ENCODE measurements at regions not wholly inside any gene's neighbourhood (a gene's known extent, or its start where the extent isn't known, plus 50 kb on each side); places are given as distances from the start of the nearest gene placed in this dataset.

- Histone ChIP-seq H2AFZ (ENCODE audit: low read length) (no peak overlapping the region), H3K9me3 (ENCODE audit: low read depth, low read length) (no peaks in the 10 kb centered on the region)
These were observed 126.3 kb upstream of the ATP1B1 start for GRCh38 chr1:168980180-168980579.

DNA sequence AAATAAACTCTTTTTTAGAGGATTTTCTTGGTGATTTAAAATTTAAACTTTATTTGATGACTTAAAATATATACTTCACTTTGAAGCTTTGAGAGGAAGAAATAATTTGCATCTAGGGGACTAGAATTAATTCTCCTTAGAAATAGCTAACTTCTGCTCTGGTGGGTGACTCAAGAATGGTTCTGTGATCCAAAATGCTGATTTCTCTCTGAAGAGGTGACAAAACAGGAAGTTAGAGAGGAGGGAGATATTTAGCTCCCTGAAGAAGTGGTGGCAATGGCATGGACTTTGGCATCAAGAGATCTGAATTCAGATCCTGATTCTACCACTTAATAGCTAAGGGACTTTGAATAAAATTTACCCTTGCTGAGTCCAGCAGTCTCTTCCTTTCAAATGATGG is 125.8 kb upstream of the ATP1B1 start:
- H3K27me3 ChIP-seq (ENCODE audit: insufficient read depth, low read length): no peaks in the 10 kb centered on the region
- no peaks in the 10 kb centered on the region for H4K20me1 ChIP-seq (ENCODE audit: insufficient read depth, low read length)
- no peaks in the 10 kb centered on the region for H3K36me3 ChIP-seq (ENCODE audit: insufficient read depth, low read length)
- no peak overlapping the region for H2AFZ ChIP-seq (ENCODE audit: low read length)
- no peaks in the 10 kb centered on the region for H3K4me1 ChIP-seq (ENCODE audit: insufficient read depth, low read length)
- no peak overlapping the region for H3K27ac ChIP-seq (ENCODE audit: low read depth, low read length)
- no peaks in the 10 kb centered on the region for H3K9me3 ChIP-seq (ENCODE audit: low read depth, low read length)
- no peak for DNase-seq (ENCODE audit: insufficient read length, low spot score, missing footprints)
- no peak for TF ChIP-seq CTCF (IDR thresholded peaks at IDR 0.05; ENCODE audit: extremely low read depth, low read depth, low read length)
- H3K4me2 ChIP-seq (ENCODE audit: insufficient read depth, low read length): no peak overlapping the region
- H3K79me2 ChIP-seq (ENCODE audit: insufficient read depth, low read length): no peaks in the 10 kb centered on the region
- no peak overlapping the region for H3K4me3 ChIP-seq (ENCODE audit: insufficient read depth, low read length)

More at GRCh38 chr1:168980180-168980579, 126.3 kb upstream of the ATP1B1 start:
- Histone ChIP-seq H3K4me2 (ENCODE audit: insufficient read depth, low read length) (no peak overlapping the region), H3K27me3 (ENCODE audit: insufficient read depth, low read length) (no peaks in the 10 kb centered on the region), H4K20me1 (ENCODE audit: insufficient read depth, low read length) (no peaks in the 10 kb centered on the region), H3K79me2 (ENCODE audit: insufficient read depth, low read length) (no peaks in the 10 kb centered on the region), H3K27ac (ENCODE audit: low read depth, low read length) (no peak overlapping the region), H3K4me3 (ENCODE audit: insufficient read depth, low read length) (no peak overlapping the region), H3K36me3 (ENCODE audit: insufficient read depth, low read length) (no peaks in the 10 kb centered on the region), H3K4me1 (ENCODE audit: insufficient read depth, low read length) (no peaks in the 10 kb centered on the region)
- DNase-seq (ENCODE audit: insufficient read length, low spot score, missing footprints): no peak
- no peak for TF ChIP-seq CTCF (IDR thresholded peaks at IDR 0.05; ENCODE audit: extremely low read depth, low read depth, low read length)

GRCh38 chr1:168982778-168983177 is 123.7 kb upstream of the ATP1B1 start:
- Histone ChIP-seq H3K4me1 (ENCODE audit: insufficient read depth, low read length) (no peaks in the 10 kb centered on the region), H3K9me3 (ENCODE audit: low read depth, low read length) (no peaks in the 10 kb centered on the region), H2AFZ (ENCODE audit: low read length) (no peak overlapping the region), H4K20me1 (ENCODE audit: insufficient read depth, low read length) (no peaks in the 10 kb centered on the region), H3K27me3 (ENCODE audit: insufficient read depth, low read length) (no peaks in the 10 kb centered on the region), H3K36me3 (ENCODE audit: insufficient read depth, low read length) (no peaks in the 10 kb centered on the region), H3K27ac (ENCODE audit: low read depth, low read length) (no peak overlapping the region), H3K4me2 (ENCODE audit: insufficient read depth, low read length) (no peak overlapping the region), H3K4me3 (ENCODE audit: insufficient read depth, low read length) (no peak overlapping the region), H3K79me2 (ENCODE audit: insufficient read depth, low read length) (no peaks in the 10 kb centered on the region)
- no peak for DNase-seq (ENCODE audit: insufficient read length, low spot score, missing footprints)
- TF ChIP-seq CTCF (IDR thresholded peaks at IDR 0.05; ENCODE audit: extremely low read depth, low read depth, low read length): no peak

GRCh38 chr1:168987330-168987729 is 119.2 kb upstream of the ATP1B1 start:
- Histone ChIP-seq H3K4me2 (ENCODE audit: insufficient read depth, low read length) (no peak overlapping the region), H3K27me3 (ENCODE audit: insufficient read depth, low read length) (no peaks in the 10 kb centered on the region), H2AFZ (ENCODE audit: low read length) (no peak overlapping the region), H3K27ac (ENCODE audit: low read depth, low read length) (no peak overlapping the region), H3K4me1 (ENCODE audit: insufficient read depth, low read length) (no peaks in the 10 kb centered on the region), H3K36me3 (ENCODE audit: insufficient read depth, low read length) (no peaks in the 10 kb centered on the region), H3K4me3 (ENCODE audit: insufficient read depth, low read length) (no peak overlapping the region), H3K9me3 (ENCODE audit: low read depth, low read length) (no peaks in the 10 kb centered on the region), H4K20me1 (ENCODE audit: insufficient read depth, low read length) (no peaks in the 10 kb centered on the region), H3K79me2 (ENCODE audit: insufficient read depth, low read length) (no peaks in the 10 kb centered on the region)
- DNase-seq (ENCODE audit: insufficient read length, low spot score, missing footprints): no peak
- no peak for TF ChIP-seq CTCF (IDR thresholded peaks at IDR 0.05; ENCODE audit: extremely low read depth, low read depth, low read length)

Measured in osteoblast (primary cell).